ENCODE measurements at regions not wholly inside any gene's neighbourhood (a gene's known extent, or its start where the extent isn't known, plus 50 kb on each side); places are given as distances from the start of the nearest gene placed in this dataset.

GRCh38 chr2:70017962-70018361 is 56.5 kb upstream of the ASPRV1 start:
- Histone ChIP-seq H3K9me3 (ENCODE audit: low read length) (no peaks in the 10 kb centered on the region), H3K27me3 (ENCODE audit: control insufficient read depth in 1 of 2, insufficient read depth in 2 of 2, low read length in 2 of 2) (no peaks in the 10 kb centered on the region), H3K4me1 (ENCODE audit: insufficient read depth, low read length) (peaks cover 10% of the 10 kb centered on the region), H3K27ac (ENCODE audit: extremely low read length, insufficient read depth, low read length) (no peak overlapping the region), H3K36me3 (replicated peaks in 1 of 2; ENCODE audit: control insufficient read depth in 1 of 2, insufficient read depth in 2 of 2, low read length in 2 of 2) (0 out of 5 replicates have a peak, but pooled peaks cover 0 to 2% of the 10 kb centered on the region in 2 experiments), H3K9ac (ENCODE audit: insufficient read depth, low read depth, low read length) (no peak overlapping the region), H2AFZ (ENCODE audit: low read length) (no peak overlapping the region), H4K20me1 (ENCODE audit: insufficient read depth, low read length) (no peaks in the 10 kb centered on the region), H3K4me3 (replicated peaks in 1 of 3; ENCODE audit: insufficient read depth in 1 of 3, low read depth in 2 of 3, low read length in 3 of 3) (no peak overlapping the region), H3K4me2 (ENCODE audit: low read depth, low read length) (no peak overlapping the region), H3K79me2 (ENCODE audit: insufficient read depth, low read length) (no peaks in the 10 kb centered on the region)
- POLR2A ChIA-PET: no interaction called here
- 98% methylated on average over 8 of the region's 8 CpGs for WGBS (ENCODE audit: low lambda C conversion rate)
- TF ChIP-seq ZNF570 (CRISPR knock-in tag; IDR thresholded peaks at IDR 0.05; ENCODE audit: borderline replicate concordance) (no peak), ZMAT5 (CRISPR knock-in tag; IDR thresholded peaks at IDR 0.05; ENCODE audit: borderline replicate concordance, low read depth) (no peak), LRRFIP1 (CRISPR knock-in tag; conservative IDR thresholded peaks at IDR 0.05) (no peak), KDM5B (CRISPR knock-in tag; IDR thresholded peaks at IDR 0.05; ENCODE audit: borderline replicate concordance) (no peak), NFE2 (CRISPR knock-in tag; IDR thresholded peaks at IDR 0.05) (no peak), NFE2L1 (CRISPR knock-in tag; IDR thresholded peaks at IDR 0.05; ENCODE audit: borderline replicate concordance) (no peak), ZNF12 (CRISPR knock-in tag; IDR thresholded peaks at IDR 0.05) (no peak), ZNF709 (CRISPR knock-in tag; IDR thresholded peaks at IDR 0.05) (no peak), ZNF629 (CRISPR knock-in tag; conservative IDR thresholded peaks at IDR 0.05) (no peak), KMT2A (CRISPR knock-in tag; IDR thresholded peaks at IDR 0.05) (no peak), ZBTB38 (CRISPR knock-in tag; IDR thresholded peaks at IDR 0.05) (no peak), SPEN (CRISPR knock-in tag; IDR thresholded peaks at IDR 0.05; ENCODE audit: low read depth) (no peak), ESRRA (CRISPR knock-in tag; IDR thresholded peaks at IDR 0.05; ENCODE audit: low read depth) (no peak), NRL (CRISPR knock-in tag; IDR thresholded peaks at IDR 0.05; ENCODE audit: borderline replicate concordance) (no peak), CREB3 (CRISPR knock-in tag; IDR thresholded peaks at IDR 0.05) (no peak), ZSCAN25 (CRISPR knock-in tag; IDR thresholded peaks at IDR 0.05) (no peak), ZNF230 (CRISPR knock-in tag; IDR thresholded peaks at IDR 0.05) (no peak), NCOA5 (CRISPR knock-in tag; IDR thresholded peaks at IDR 0.05) (no peak), ZHX1 (CRISPR knock-in tag; IDR thresholded peaks at IDR 0.05; ENCODE audit: low read depth) (no peak), FOXO1 (CRISPR knock-in tag; IDR thresholded peaks at IDR 0.05) (no peak)
- intact Hi-C loops (cut with micrococcal nuclease; ENCODE audit: unreplicated experiment): no loop called here
- DNase-seq (ENCODE audit: low spot score) (no peak), ATAC-seq (no peak), FAIRE-seq (no peak)
- CTCF ChIA-PET (ENCODE audit: low intra/inter-chr PET ratio, low total read pairs): no interaction called here
- in situ Hi-C loops (cut with HindIII; ENCODE audit: extremely low pct_ligation_motif_present, low pct_unique_long_range_greater_than_20kb): no loop called here
- BruUV-seq (replicated peaks): no TSS peak

All from HepG2 (cell line).